Esophagus muscularis mucosa (tissue), 3 donors: ENCODE measurements at regions not wholly inside any gene's neighbourhood (a gene's known extent, or its start where the extent isn't known, plus 50 kb on each side); places are given as distances from the start of the nearest gene placed in this dataset.

ENCODE experiments used
- POLR2A ChIP-seq: fragments of 450-650 bp; IDR thresholded peaks from one replicate; pipeline ENCODE4 v1.6.1; 2017; ENCODE audit warnings: antibody characterized with exemption, moderate library complexity, mild to moderate bottlenecking, low read depth
- POLR2AphosphoS5 ChIP-seq, 2 donors: sonication (generic); formaldehyde crosslinking; IDR thresholded peaks; one replicate each; pipeline ENCODE4 v1.6.1; 2017; ENCODE audit warnings: antibody characterized with exemption in 2 of 2
- TF ChIP-seq, protein P1 (sequence below), 3 experiments: fragments of 200-600 bp in 2 of 3; fragments of 450-650 bp in 1 of 3; sonication (generic) in 2 of 3; IDR thresholded peaks; one replicate each; pipeline ENCODE4 v1.5.1; 2017 to 2019; ENCODE audit warnings: antibody characterized with exemption in 3 of 3, mild to moderate bottlenecking in 2 of 3, moderate library complexity in 1 of 3

DNA sequence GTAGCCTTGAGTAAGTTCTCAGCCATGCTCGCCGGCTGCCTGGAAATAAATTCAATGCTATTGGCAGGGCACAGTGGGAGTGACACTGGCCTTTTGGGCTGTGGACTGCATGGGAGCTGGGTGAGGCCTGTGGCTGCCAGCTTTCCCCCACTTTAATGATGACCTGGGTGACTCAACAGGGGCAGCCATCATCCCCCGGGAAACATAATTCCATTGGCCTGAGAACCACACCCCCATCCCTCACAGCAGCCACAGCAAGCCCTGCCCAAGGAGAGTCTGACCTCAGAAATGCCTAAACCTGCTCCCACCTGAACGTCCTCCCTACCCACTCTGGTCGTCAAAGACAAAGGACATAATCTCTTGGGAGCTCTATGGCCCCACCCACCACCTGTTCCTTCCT, 384.0 kb downstream of the LTN1 start:
- TF ChIP-seq, protein P1, sequence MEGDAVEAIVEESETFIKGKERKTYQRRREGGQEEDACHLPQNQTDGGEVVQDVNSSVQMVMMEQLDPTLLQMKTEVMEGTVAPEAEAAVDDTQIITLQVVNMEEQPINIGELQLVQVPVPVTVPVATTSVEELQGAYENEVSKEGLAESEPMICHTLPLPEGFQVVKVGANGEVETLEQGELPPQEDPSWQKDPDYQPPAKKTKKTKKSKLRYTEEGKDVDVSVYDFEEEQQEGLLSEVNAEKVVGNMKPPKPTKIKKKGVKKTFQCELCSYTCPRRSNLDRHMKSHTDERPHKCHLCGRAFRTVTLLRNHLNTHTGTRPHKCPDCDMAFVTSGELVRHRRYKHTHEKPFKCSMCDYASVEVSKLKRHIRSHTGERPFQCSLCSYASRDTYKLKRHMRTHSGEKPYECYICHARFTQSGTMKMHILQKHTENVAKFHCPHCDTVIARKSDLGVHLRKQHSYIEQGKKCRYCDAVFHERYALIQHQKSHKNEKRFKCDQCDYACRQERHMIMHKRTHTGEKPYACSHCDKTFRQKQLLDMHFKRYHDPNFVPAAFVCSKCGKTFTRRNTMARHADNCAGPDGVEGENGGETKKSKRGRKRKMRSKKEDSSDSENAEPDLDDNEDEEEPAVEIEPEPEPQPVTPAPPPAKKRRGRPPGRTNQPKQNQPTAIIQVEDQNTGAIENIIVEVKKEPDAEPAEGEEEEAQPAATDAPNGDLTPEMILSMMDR (IDR thresholded peaks at IDR 0.05), result no peak
- TF ChIP-seq POLR2A (no peak), POLR2AphosphoS5 (IDR thresholded peaks at IDR 0.05) (no peak)
